ENCODE measurements at regions not wholly inside any gene's neighbourhood (a gene's known extent, or its start where the extent isn't known, plus 50 kb on each side); places are given as distances from the start of the nearest gene placed in this dataset.

DNA sequence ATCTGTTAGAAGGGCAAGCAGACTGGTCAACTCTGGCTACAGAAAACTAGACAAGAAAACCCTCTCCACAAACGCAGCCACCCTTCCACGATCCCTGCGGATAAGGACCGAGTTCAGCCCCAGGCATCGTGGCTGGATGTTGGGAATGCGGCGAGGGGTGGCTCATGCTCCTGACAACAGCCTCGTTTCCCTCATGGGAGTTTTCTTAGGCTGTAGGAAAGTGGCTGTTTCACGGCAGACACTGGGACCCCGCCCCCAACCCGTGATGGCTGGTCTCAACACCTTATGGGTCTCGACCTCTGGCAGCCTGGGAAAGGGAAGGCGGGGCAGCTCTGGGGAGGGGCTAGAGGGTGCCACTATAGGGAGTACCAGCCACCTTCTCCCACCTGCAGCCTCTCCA is 123.3 kb downstream of the RFLNA start:
- FAIRE-seq, result no peak

DNA sequence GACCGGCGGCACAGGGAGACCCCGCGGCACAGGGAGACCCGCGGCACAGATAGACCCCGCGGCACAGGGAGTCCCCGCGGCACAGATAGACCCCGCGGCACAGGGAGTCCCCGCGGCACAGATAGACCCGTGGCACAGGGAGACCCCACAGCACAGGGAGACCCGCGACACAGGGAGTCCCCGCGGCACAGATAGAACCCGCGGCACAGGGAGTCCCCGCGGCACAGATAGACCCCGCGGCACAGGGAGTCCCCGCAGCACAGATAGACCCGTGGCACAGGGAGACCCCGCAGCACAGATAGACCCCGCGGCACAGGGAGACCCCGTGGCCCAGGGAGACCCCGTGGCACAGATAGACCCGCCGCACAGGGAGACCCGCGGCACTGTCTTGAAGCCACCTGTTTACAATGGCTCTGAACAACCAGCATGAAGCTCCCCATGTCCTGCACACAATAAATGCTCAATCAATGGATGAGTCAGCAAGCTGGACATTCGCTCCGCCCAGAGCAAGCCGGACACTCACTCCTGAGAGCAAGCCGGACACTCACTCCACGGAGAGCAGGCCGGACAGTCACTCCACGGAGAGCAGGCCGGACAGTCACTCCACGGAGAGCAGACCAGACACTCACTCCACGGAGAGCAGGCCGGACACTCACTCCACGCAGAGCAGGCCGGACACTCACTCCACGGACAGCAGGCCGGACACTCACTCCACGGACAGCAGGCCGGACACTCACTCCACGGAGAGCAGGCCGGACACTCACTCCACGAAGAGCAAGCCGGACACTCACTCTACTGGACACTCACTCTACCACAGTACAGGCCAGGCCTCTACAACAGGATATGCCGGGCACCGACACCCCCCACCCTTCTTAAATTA is 121.9 kb downstream of the RFLNA start:
- FAIRE-seq, result no peak
- TF ChIP-seq POLR2AphosphoS5 (IDR thresholded peaks at IDR 0.05; ENCODE audit: low read depth, low read length), result no peak
- no peak for DNase-seq (ENCODE audit: insufficient read length, low spot score)

More for the DNA sequence above, 123.3 kb downstream of the RFLNA start:
- TF ChIP-seq SPI1 (IDR thresholded peaks at IDR 0.05; ENCODE audit: low read depth, low read length), result no peak
- TF ChIP-seq POLR2A (IDR thresholded peaks at IDR 0.05; ENCODE audit: low read depth, low read length), result no peak
- TF ChIP-seq PAX5 (IDR thresholded peaks at IDR 0.05; ENCODE audit: insufficient read depth, low read length, severe bottlenecking), result no peak
- TF ChIP-seq POLR2AphosphoS5 (IDR thresholded peaks at IDR 0.05; ENCODE audit: low read depth, low read length), result no peak
- TF ChIP-seq POU2F2 (IDR thresholded peaks at IDR 0.05; ENCODE audit: low read depth, low read length), result no peak
- TF ChIP-seq TAF1 (IDR thresholded peaks at IDR 0.05; ENCODE audit: low read depth, low read length), result no peak
- DNase-seq (ENCODE audit: insufficient read length, low spot score), result no peak

DNA sequence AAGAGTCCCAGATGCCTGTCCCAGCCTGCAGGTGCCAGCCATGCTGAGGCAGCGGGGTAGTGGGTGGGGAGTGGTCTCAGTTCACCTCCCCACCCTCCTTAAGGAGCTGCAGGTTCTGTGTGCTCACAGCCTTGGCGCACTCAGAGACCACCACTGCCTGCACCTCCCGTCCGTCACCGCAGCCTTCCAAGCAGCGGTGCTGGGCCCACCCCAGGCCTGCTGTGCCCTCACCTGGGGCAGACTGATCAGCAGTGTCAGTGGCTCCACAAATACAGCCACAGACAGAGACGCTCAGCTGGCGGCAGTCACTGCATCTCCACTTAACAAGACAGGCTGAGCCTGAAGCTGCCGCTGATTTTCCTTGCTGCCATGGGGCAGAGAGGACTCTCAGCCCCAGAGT is 120.2 kb downstream of the RFLNA start:
- DNase-seq (ENCODE audit: insufficient read length, low spot score) (no peak), FAIRE-seq (no peak)
- no peak for TF ChIP-seq POU2F2 (IDR thresholded peaks at IDR 0.05; ENCODE audit: low read depth, low read length)
- TF ChIP-seq SPI1 (IDR thresholded peaks at IDR 0.05; ENCODE audit: low read depth, low read length), result no peak
- TF ChIP-seq POLR2A (IDR thresholded peaks at IDR 0.05; ENCODE audit: low read depth, low read length), result no peak
- TF ChIP-seq POLR2AphosphoS5 (IDR thresholded peaks at IDR 0.05; ENCODE audit: low read depth, low read length), result no peak
- no peak for TF ChIP-seq PAX5 (IDR thresholded peaks at IDR 0.05; ENCODE audit: insufficient read depth, low read length, severe bottlenecking)
- TF ChIP-seq TAF1 (IDR thresholded peaks at IDR 0.05; ENCODE audit: low read depth, low read length), result no peak

DNA sequence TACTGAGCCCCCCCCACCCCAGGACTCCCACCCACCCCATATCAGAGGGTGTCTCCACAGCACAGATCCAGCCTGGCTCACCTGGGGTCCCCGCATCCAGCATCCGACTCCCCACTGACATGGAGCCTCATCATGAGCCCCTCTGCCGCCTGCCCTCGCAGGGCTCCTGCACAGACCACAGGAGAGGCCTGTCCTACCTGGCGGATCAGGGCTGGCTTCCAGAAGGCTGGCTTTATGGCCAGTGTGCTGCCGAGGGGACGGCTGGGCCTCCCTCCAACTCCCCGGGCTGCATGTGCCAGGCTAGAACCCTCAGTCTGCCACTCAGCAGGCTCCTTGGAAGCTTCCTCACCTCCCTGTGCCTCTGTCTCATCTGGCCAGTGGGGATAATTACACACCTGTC is 119.0 kb downstream of the RFLNA start:
- no peak for FAIRE-seq
- no peak for DNase-seq (ENCODE audit: insufficient read length, low spot score)

DNA sequence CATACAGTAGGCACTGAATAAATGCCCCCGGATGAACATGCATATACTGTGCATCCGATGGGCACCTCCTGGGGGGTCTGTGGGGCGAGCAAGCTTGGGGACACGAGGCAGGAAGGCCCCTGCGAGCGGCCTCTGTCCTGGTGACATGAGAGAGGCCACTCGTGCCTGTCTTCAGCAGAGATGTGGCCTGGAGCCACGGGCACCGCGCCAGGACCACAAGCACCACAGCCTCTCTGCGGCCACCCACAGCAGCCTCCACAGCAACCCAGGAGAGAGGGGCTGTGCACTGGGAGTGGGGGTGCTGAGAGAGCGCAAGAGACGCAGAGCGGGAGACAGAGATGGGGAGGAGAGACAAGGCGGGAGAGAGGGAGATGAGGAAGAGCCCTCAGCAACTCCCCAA is 118.5 kb downstream of the RFLNA start:
- no peak for TF ChIP-seq POU2F2 (IDR thresholded peaks at IDR 0.05; ENCODE audit: low read depth, low read length)
- TF ChIP-seq SPI1 (IDR thresholded peaks at IDR 0.05; ENCODE audit: low read depth, low read length), result no peak
- no peak for TF ChIP-seq TAF1 (IDR thresholded peaks at IDR 0.05; ENCODE audit: low read depth, low read length)
- no peak for TF ChIP-seq POLR2AphosphoS5 (IDR thresholded peaks at IDR 0.05; ENCODE audit: low read depth, low read length)
- no peak for TF ChIP-seq POLR2A (IDR thresholded peaks at IDR 0.05; ENCODE audit: low read depth, low read length)
- TF ChIP-seq PAX5 (IDR thresholded peaks at IDR 0.05; ENCODE audit: insufficient read depth, low read length, severe bottlenecking), result no peak
- no peak for DNase-seq (ENCODE audit: insufficient read length, low spot score)
- FAIRE-seq, result no peak

More for the DNA sequence above, 119.0 kb downstream of the RFLNA start:
- TF ChIP-seq TAF1 (IDR thresholded peaks at IDR 0.05; ENCODE audit: low read depth, low read length), result no peak
- TF ChIP-seq POLR2A (IDR thresholded peaks at IDR 0.05; ENCODE audit: low read depth, low read length), result no peak
- TF ChIP-seq POLR2AphosphoS5 (IDR thresholded peaks at IDR 0.05; ENCODE audit: low read depth, low read length), result no peak
- TF ChIP-seq PAX5 (IDR thresholded peaks at IDR 0.05; ENCODE audit: insufficient read depth, low read length, severe bottlenecking), result no peak
- no peak for TF ChIP-seq POU2F2 (IDR thresholded peaks at IDR 0.05; ENCODE audit: low read depth, low read length)
- no peak for TF ChIP-seq SPI1 (IDR thresholded peaks at IDR 0.05; ENCODE audit: low read depth, low read length)

DNA sequence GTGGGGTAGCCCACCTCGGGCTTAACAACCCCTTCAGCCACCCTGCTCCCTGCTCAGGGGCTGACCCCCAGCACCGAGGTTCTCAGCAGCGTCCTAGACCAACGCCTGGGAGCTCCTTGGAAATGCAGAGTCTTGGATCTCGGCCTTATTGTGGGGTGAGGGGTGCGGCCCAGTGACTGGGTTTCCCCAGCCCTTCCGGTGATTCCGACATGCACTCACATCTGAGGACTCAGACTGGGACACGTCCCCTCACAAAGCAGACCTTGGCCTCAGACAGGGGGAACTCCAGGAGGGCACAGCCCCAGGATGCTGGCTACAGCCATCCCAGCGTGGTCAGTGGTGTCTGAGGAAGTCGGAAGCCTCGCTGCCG is 117.7 kb downstream of the RFLNA start:
- FAIRE-seq (no peak), DNase-seq (ENCODE audit: insufficient read length, low spot score) (no peak)
- no peak for TF ChIP-seq TAF1 (IDR thresholded peaks at IDR 0.05; ENCODE audit: low read depth, low read length)
- no peak for TF ChIP-seq POU2F2 (IDR thresholded peaks at IDR 0.05; ENCODE audit: low read depth, low read length)
- no peak for TF ChIP-seq SPI1 (IDR thresholded peaks at IDR 0.05; ENCODE audit: low read depth, low read length)
- TF ChIP-seq PAX5 (IDR thresholded peaks at IDR 0.05; ENCODE audit: insufficient read depth, low read length, severe bottlenecking), result no peak
- TF ChIP-seq POLR2AphosphoS5 (IDR thresholded peaks at IDR 0.05; ENCODE audit: low read depth, low read length), result no peak

DNA sequence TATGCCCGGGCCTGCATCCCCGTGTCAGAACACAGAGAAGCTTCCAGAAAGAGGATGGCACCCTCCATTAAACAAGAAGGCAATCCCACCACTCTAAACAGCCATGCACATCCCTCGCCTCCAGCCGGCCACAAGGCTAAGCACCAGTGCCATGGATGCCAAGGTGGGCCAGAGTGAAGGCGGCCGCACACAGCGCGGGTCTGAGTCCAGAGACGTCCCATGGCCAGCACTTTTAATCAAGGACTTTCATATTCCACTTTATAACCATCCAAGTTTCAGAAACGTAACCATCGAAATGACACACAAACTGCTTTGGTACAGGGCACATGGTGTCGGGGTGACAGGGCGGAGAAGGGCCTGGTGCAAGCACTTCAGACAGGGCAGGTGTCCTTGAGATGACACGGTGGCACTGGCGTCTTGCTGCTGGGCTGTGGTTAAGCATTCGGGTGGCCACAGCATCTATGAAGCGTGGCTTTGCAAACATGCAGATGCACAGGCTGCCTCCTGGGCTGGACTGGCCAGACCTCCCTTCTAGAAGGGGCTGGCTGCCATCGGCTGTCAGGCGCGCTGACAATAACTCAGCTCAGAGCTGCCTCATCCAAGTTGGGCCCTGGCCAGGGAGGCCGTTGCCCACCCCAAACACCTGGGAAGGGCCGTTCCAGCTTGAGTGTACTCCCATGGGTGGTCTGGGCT is 117.2 kb downstream of the RFLNA start:
- DNase-seq (ENCODE audit: insufficient read length, low spot score) (no peak), FAIRE-seq (no peak)
- TF ChIP-seq PAX5 (IDR thresholded peaks at IDR 0.05; ENCODE audit: insufficient read depth, low read length, severe bottlenecking), result no peak
- TF ChIP-seq SPI1 (IDR thresholded peaks at IDR 0.05; ENCODE audit: low read depth, low read length), result no peak
- no peak for TF ChIP-seq POLR2A (IDR thresholded peaks at IDR 0.05; ENCODE audit: low read depth, low read length)
- TF ChIP-seq POLR2AphosphoS5 (IDR thresholded peaks at IDR 0.05; ENCODE audit: low read depth, low read length), result no peak
- TF ChIP-seq POU2F2 (IDR thresholded peaks at IDR 0.05; ENCODE audit: low read depth, low read length), result no peak
- no peak for TF ChIP-seq TAF1 (IDR thresholded peaks at IDR 0.05; ENCODE audit: low read depth, low read length)

DNA sequence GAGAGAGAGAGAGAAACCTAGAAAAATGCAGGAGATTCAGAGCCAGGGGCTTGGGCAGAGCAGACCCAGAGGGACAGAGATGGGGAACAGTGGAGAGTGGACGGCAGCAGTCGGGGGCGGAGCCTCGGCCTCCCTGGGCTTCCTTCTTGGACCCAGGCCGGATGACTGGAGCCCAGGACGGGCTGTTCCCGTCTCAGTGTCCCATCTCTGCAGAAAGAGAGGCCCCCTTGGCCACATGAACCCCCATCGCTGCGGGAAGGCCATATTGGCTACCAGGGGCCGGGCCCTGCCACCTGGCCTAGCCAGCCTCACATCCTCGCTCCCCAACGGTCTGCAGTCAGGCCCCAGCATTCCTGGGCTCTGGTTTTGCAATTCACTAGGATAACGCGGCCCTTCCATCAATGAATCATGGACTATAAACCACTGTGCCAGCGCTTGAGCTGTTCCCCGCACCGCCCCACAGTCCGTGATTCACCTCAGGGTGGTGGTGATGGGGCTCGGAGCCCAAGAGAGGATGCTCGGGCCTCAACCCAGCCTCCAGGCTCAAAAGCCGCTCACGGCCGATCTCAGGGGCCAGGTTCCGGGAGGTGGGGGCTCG is 116.5 kb downstream of the RFLNA start:
- TF ChIP-seq POLR2A (IDR thresholded peaks at IDR 0.05; ENCODE audit: low read depth, low read length) (no peak), POLR2AphosphoS5 (IDR thresholded peaks at IDR 0.05; ENCODE audit: low read depth, low read length) (no peak), TAF1 (IDR thresholded peaks at IDR 0.05; ENCODE audit: low read depth, low read length) (no peak), SPI1 (IDR thresholded peaks at IDR 0.05; ENCODE audit: low read depth, low read length) (no peak), PAX5 (IDR thresholded peaks at IDR 0.05; ENCODE audit: insufficient read depth, low read length, severe bottlenecking) (no peak), POU2F2 (IDR thresholded peaks at IDR 0.05; ENCODE audit: low read depth, low read length) (no peak)
- DNase-seq (ENCODE audit: insufficient read length, low spot score), result no peak
- no peak for FAIRE-seq

Measured in GM12891 (cell line).